OCI-LY3 (cell line): ENCODE measurements at regions not wholly inside any gene's neighbourhood (a gene's known extent, or its start where the extent isn't known, plus 50 kb on each side); places are given as distances from the start of the nearest gene placed in this dataset.

Experiments
- H2AFZ ChIP-seq: fragments of 200-600, 300-600 bp; shearing (Covaris generic); 2 replicates; pipeline ENCODE4 v1.6.0; 2014; ENCODE audit warnings: antibody characterized with exemption, low read depth, low read length
- H3K27ac ChIP-seq: fragments of 200-600, 300-600 bp; sonication (generic); 2 replicates; pipeline ENCODE4 v1.5.1; 2014; ENCODE audit warnings: mild to moderate bottlenecking, low read length, moderate library complexity, mixed read lengths
- H3K27me3 ChIP-seq: fragments of 200-600, 300-600 bp; sonication (generic); 2 replicates; pipeline ENCODE4 v1.6.1; 2014; ENCODE audit warnings: low read depth, low read length, mixed read lengths
- H3K36me3 ChIP-seq: fragments of 200-600, 300-600 bp; sonication (generic); replicated peaks from 2 replicates; pipeline ENCODE3; 2014; ENCODE audit warnings: low read depth, low read length, mixed read lengths
- H3K4me1 ChIP-seq: fragments of 300-600, 200-600 bp; sonication (generic); 2 replicates; pipeline ENCODE4 v1.6.1; 2014; ENCODE audit warnings: low read length, mixed read lengths
- H3K4me2 ChIP-seq: fragments of 200-600, 300-600 bp; sonication (generic); 2 replicates; pipeline ENCODE4 v1.6.1; 2014; ENCODE audit warnings: low read length, mixed read lengths
- H3K4me3 ChIP-seq: fragments of 300-600, 200-600 bp; sonication (generic); 2 replicates; pipeline ENCODE4 v1.5.1; 2014; ENCODE audit warnings: antibody characterized with exemption, mild to moderate bottlenecking, low read length, moderate library complexity
- H3K79me2 ChIP-seq: fragments of 300-600, 200-600 bp; shearing (Covaris generic); 2 replicates; pipeline ENCODE4 v1.6.1; 2014; ENCODE audit warnings: mild to moderate bottlenecking, low read length, mixed read lengths
- H3K9ac ChIP-seq: fragments of 300-600, 200-600 bp; shearing (Covaris generic); 2 replicates; pipeline ENCODE4 v1.6.0; 2014; ENCODE audit warnings: mild to moderate bottlenecking, low read length, moderate library complexity
- H3K9me3 ChIP-seq: fragments of 200-600, 300-600 bp; shearing (Covaris generic); 2 replicates; pipeline ENCODE4 v1.6.1; 2014; ENCODE audit warnings: low read length, mixed read lengths; ENCODE audit not compliant: insufficient read depth
- H4K20me1 ChIP-seq: fragments of 200-600, 300-600 bp; sonication (generic); 2 replicates; pipeline ENCODE4 v1.6.1; 2016; ENCODE audit warnings: low read length, mixed read lengths; ENCODE audit not compliant: insufficient read depth
- CTCF ChIP-seq: fragments of 200-600, 300-600 bp; sonication (generic); IDR thresholded peaks from 2 replicates; pipeline ENCODE4 v1.5.1; 2014; ENCODE audit warnings: antibody characterized with exemption, low read length, low read depth
- EZH2phosphoT487 ChIP-seq: fragments of 200-600 bp; shearing (Covaris generic); IDR thresholded peaks from 2 replicates; pipeline ENCODE4 v1.6.1; 2018; ENCODE audit warnings: antibody characterized with exemption, mixed run types, low read depth

GRCh38 chr18:79582978-79583377 is 96.6 kb upstream of the CTDP1 start:
- Histone ChIP-seq H3K4me2 (no peak overlapping the region), H3K36me3 (no peaks in the 10 kb centered on the region), H2AFZ (no peak overlapping the region), H3K27me3 (no peaks in the 10 kb centered on the region), H3K4me1 (peaks cover 13% of the 10 kb centered on the region), H3K27ac (no peak overlapping the region), H3K9me3 (no peaks in the 10 kb centered on the region; the same call in 1 of the 2 replicates), H3K4me3 (no peak overlapping the region), H3K79me2 (no peaks in the 10 kb centered on the region), H4K20me1 (no peaks in the 10 kb centered on the region), H3K9ac (no peak overlapping the region)
- TF ChIP-seq EZH2phosphoT487, result no peak
- no peak for TF ChIP-seq CTCF

DNA sequence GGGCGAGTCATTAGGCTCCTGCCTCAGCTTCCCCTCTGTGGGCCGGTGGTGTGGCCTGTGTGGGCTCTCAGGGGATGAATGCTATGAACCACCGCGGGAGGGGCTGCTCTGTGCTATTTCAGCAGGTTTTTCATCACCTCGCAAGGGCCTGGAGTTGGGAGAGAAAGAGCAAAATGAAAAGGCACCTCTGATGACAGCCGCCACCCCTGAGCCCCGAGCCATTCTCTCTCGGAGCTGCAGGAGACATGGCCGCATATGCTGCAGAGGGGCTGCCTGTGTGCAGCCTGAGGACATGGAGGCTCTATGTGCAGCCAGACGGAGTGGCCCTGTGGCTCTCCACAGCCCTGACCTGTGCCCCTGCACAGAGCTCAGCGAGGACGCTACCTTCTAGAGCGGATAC is 96.2 kb upstream of the CTDP1 start:
- H2AFZ ChIP-seq, result no peak overlapping the region
- no peaks in the 10 kb centered on the region for H4K20me1 ChIP-seq
- H3K27ac ChIP-seq, result no peak overlapping the region
- no peaks in the 10 kb centered on the region for H3K79me2 ChIP-seq
- no peak overlapping the region for H3K4me3 ChIP-seq
- H3K27me3 ChIP-seq, result no peaks in the 10 kb centered on the region
- TF ChIP-seq CTCF, result no peak
- no peak for TF ChIP-seq EZH2phosphoT487
- H3K9ac ChIP-seq, result no peak overlapping the region
- H3K36me3 ChIP-seq, result no peaks in the 10 kb centered on the region
- H3K9me3 ChIP-seq, result no peaks in the 10 kb centered on the region; the same call in 1 of the 2 replicates
- H3K4me2 ChIP-seq, result no peak overlapping the region
- H3K4me1 ChIP-seq, result peaks cover 13% of the 10 kb centered on the region

DNA sequence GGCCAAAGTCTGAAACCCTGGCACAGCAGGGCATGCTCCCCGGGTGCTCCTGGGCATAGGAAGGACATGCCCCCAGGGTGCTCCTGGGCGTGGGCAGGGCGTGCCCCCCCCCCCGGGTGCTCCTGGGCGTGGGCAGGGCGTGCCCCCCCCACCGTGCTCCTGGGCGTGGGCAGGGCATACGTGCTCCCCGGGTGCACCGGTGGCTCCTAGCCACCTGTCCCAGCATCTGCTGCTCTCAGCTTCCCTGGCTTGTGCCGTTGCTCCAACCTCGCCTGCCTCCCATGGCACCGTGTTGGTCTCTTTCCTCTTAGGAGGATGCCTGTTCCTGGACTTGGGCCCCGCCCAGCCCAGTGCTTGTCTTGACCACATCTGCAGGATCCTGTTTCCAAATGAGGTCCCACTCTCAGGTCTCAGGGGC is 95.6 kb upstream of the CTDP1 start:
- Histone ChIP-seq H3K9me3 (no peaks in the 10 kb centered on the region; the same call in 1 of the 2 replicates), H3K4me1 (peaks cover 13% of the 10 kb centered on the region), H3K4me3 (peak overlapping the region; percentile 12; the same call in 1 of the 2 replicates), H3K27ac (no peak overlapping the region), H3K4me2 (peak overlapping the region; percentile 40), H2AFZ (peak overlapping the region; percentile 92), H3K27me3 (no peaks in the 10 kb centered on the region), H3K9ac (no peak overlapping the region; the same call in 1 of the 2 replicates), H4K20me1 (no peaks in the 10 kb centered on the region), H3K36me3 (no peaks in the 10 kb centered on the region), H3K79me2 (no peaks in the 10 kb centered on the region)
- TF ChIP-seq CTCF, result no peak
- TF ChIP-seq EZH2phosphoT487, result no peak

DNA sequence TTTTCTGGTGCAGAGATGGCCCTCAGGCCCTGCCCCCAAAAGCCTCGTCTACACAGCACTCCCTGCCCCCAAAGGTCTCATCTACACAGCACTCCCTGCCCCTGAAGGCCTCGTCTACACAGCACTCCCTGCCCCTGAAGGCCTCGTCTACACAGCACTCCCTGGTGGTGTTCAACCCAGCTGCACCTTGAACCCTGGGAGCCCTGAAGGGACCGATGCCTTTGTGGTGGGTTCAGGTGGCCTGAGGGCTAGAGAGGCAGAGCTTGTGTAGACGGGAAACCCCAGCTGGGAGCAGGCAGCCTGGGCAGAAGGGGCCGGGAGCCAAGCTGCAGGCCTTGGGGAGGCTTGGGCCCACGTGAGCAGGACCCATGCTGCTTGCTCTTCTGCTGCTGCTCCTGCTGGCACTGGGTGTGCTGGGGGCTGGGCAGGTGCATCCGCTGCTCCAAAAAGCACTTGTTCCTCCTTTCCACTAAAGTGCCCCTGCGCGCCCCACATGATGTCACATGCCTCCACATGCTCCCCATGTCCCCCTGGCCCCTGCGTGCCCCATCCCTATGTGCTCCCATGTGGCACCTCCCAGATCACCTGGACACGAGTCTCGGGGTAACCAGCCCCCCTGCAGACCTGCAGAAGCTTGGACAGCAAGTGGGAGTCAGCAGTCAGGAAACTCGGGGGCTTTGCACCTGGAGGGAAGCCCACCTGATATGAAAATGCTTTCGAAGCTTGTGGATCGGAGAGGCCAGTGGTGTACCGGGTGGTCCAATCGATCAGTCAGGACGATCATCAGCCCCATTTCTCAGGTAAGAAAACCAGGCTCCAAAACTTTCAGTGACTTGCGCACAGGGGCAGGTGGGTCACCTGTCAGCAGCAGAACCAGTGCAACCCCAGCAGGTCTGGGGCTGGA is 94.9 kb upstream of the CTDP1 start:
- no peaks in the 10 kb centered on the region for H3K79me2 ChIP-seq
- no peak overlapping the region for H3K27ac ChIP-seq
- H3K9ac ChIP-seq, result no peak overlapping the region; the same call in 1 of the 2 replicates
- H2AFZ ChIP-seq, result peak overlapping the region; percentile 92
- H3K4me3 ChIP-seq, result no peak overlapping the region
- no peaks in the 10 kb centered on the region; the same call in 1 of the 2 replicates for H3K9me3 ChIP-seq
- no peaks in the 10 kb centered on the region for H3K27me3 ChIP-seq
- no peaks in the 10 kb centered on the region for H3K36me3 ChIP-seq
- TF ChIP-seq CTCF (peak; percentile 30), EZH2phosphoT487 (no peak)
- H4K20me1 ChIP-seq, result no peaks in the 10 kb centered on the region
- peaks cover 13% of the 10 kb centered on the region for H3K4me1 ChIP-seq
- H3K4me2 ChIP-seq, result peak overlapping the region; percentile 40
